ENCODE measurements at regions not wholly inside any gene's neighbourhood (a gene's known extent, or its start where the extent isn't known, plus 50 kb on each side); places are given as distances from the start of the nearest gene placed in this dataset.

- TF ChIP-seq CTCF (IDR thresholded peaks at IDR 0.05) (no peak), POLR2A (IDR thresholded peaks at IDR 0.05) (no peak)
These were observed 817.5 kb downstream of the VGLL3 start for GRCh38 chr3:86173401-86173800.

Data from thyroid gland (tissue), 4 donors.